K562 (cell line): ENCODE measurements at regions not wholly inside any gene's neighbourhood (a gene's known extent, or its start where the extent isn't known, plus 50 kb on each side); places are given as distances from the start of the nearest gene placed in this dataset.

Source experiments
- ATAC-seq: fragments of 200-7000 bp; cut with Tn5 transposase; 3 replicates; pipeline ENCODE4 v1.9.1; 2020; ENCODE audit warnings: moderate library complexity
- BruUV-seq: library from RNA; stranded (reverse); fragments of 400-500 nt; replicated peaks from 2 replicates; lab custom pipeline; 2021; lab: Mats Ljungman, UMichigan
- CTCF ChIA-PET: fragments of 300-600 bp; formaldehyde crosslinking; extraction: SDS; loops from one replicate; lab custom pipeline; 2021; ENCODE audit warnings: low intra/inter-chr PET ratio; lab: Yijun Ruan, JAX
- POLR2A ChIA-PET: fragments of 300-600, 350-650 bp; sonication (Branson Sonifier 250); formaldehyde crosslinking; extraction: SDS; loops from one replicate; lab custom pipeline; 2021; ENCODE audit warnings: antibody characterized with exemption, inconsistent platforms; lab: Yijun Ruan, JAX
- DNase-seq, 4 experiments: peaks; one replicate each; pipeline versions ENCODE4 v3.0.0 to v3.0.0-alpha.2; 2011 to 2018; ENCODE audit warnings: low spot score in 3 of 4, mixed read lengths in 3 of 4; ENCODE audit errors: extremely low read depth in 1 of 4
- FAIRE-seq: peaks from 2 replicates; lab custom pipeline; 2011; peaks lifted over from hg19 to GRCh38; lab: Jason Lieb, UNC
- H2AFZ ChIP-seq: 2 replicates; pipeline ENCODE4 v1.6.0; 2011; ENCODE audit warnings: low read depth, low read length, control low read depth, inconsistent platforms
- H3K27ac ChIP-seq: fragments of 200-600 bp; 3 replicates; pipeline ENCODE4 v1.8.0; 2011; ENCODE audit warnings: low read depth, mild to moderate bottlenecking, control low read depth, inconsistent platforms, low read length, moderate library complexity, mixed read lengths; ENCODE audit errors: extremely low read depth
- H3K27me3 ChIP-seq, 2 experiments: fragments of 300-600 bp in 1 of 2; 2 replicates in 1 of 2; 3 replicates in 1 of 2; pipeline versions ENCODE4 v1.6.0 to v1.8.0; 2011; ENCODE audit warnings: inconsistent platforms in 2 of 2, low read length in 2 of 2, mild to moderate bottlenecking in 1 of 2, mixed read lengths in 1 of 2, moderate library complexity in 1 of 2; ENCODE audit not compliant: control insufficient read depth in 2 of 2, insufficient read depth in 2 of 2
- H3K36me3 ChIP-seq: fragments of 300-600 bp; 3 replicates; pipeline ENCODE4 v1.8.0; 2011; ENCODE audit warnings: mild to moderate bottlenecking, low read length, inconsistent platforms; ENCODE audit not compliant: control insufficient read depth, insufficient read depth
- H3K4me1 ChIP-seq, 2 experiments: fragments of 200-600 bp in 1 of 2; replicated peaks in 1 of 2; 2 replicates in 1 of 2; 3 replicates in 1 of 2; pipeline versions ENCODE4 v1.5.1 to v1.8.0; 2011; ENCODE audit warnings: inconsistent platforms in 2 of 2, low read length in 2 of 2, mild to moderate bottlenecking in 1 of 2, mixed read lengths in 1 of 2, moderate library complexity in 1 of 2; ENCODE audit not compliant: control insufficient read depth in 2 of 2, insufficient read depth in 2 of 2
- H3K4me2 ChIP-seq: 2 replicates; pipeline ENCODE4 v1.6.1; 2011; ENCODE audit warnings: low read length, control low read depth, inconsistent platforms, mixed read lengths; ENCODE audit not compliant: insufficient read depth
- H3K4me3 ChIP-seq: fragments of 200-600 bp; sonication (generic), shearing (Covaris generic); 2 replicates; pipeline ENCODE4 v1.5.1; 2016; ENCODE audit warnings: control low read depth, inconsistent platforms
- H3K79me2 ChIP-seq: fragments of 200-600 bp; 3 replicates; pipeline ENCODE4 v1.8.0; 2011; ENCODE audit warnings: low read length, inconsistent platforms; ENCODE audit not compliant: control insufficient read depth, insufficient read depth
- H3K9ac ChIP-seq, 2 experiments: 2 replicates each; pipeline versions ENCODE4 v1.6.0 to v1.6.1; 2011; ENCODE audit warnings: low read depth in 2 of 2, low read length in 2 of 2, control low read depth in 1 of 2, inconsistent platforms in 1 of 2, mild to moderate bottlenecking in 1 of 2, mixed read lengths in 1 of 2; ENCODE audit not compliant: insufficient read depth in 1 of 2
- H3K9me1 ChIP-seq: one replicate; pipeline ENCODE4 v1.6.0; 2011; ENCODE audit warnings: inconsistent platforms, mild to moderate bottlenecking, low read length, moderate library complexity; ENCODE audit not compliant: control insufficient read depth, insufficient read depth
- H3K9me3 ChIP-seq: replicated peaks from 2 replicates; pipeline ENCODE4 v1.5.1; 2011; ENCODE audit warnings: low read depth, low read length, inconsistent platforms; ENCODE audit not compliant: control insufficient read depth, insufficient read depth
- H4K20me1 ChIP-seq: replicated peaks from 2 replicates; pipeline ENCODE4 v1.6.1; 2011; ENCODE audit warnings: low read length, inconsistent platforms, mixed read lengths; ENCODE audit not compliant: control insufficient read depth, insufficient read depth
- BRCA1 ChIP-seq, 2 experiments: fragments of 450-650 bp in 1 of 2; sonication (generic) in 1 of 2; formaldehyde crosslinking in 1 of 2; IDR thresholded peaks; 2 replicates each; pipeline versions ENCODE4 v1.5.0 to v1.6.1; 2017 to 2020; ENCODE audit warnings: mild to moderate bottlenecking in 1 of 2, missing genetic modification reagents in 1 of 2
- GATA2 ChIP-seq: sonication (generic); formaldehyde crosslinking; IDR thresholded peaks from 2 replicates; pipeline ENCODE4 v1.4.0; 2020; ENCODE audit warnings: mild to moderate bottlenecking, missing genetic modification reagents
- MEIS2 ChIP-seq: fragments of 450-650 bp; IDR thresholded peaks from 2 replicates; pipeline ENCODE4 v1.6.1; 2014; ENCODE audit warnings: mild to moderate bottlenecking; ENCODE audit not compliant: partially characterized antibody
- MTF1 ChIP-seq: fragments of 250-450 bp; sonication (Bioruptor Pico); IDR thresholded peaks from 2 replicates; pipeline ENCODE4 v1.9.0; 2021; ENCODE audit warnings: moderate library complexity, mild to moderate bottlenecking, inconsistent platforms, borderline replicate concordance
- STAT5B ChIP-seq: fragments of 250-450 bp; sonication (Bioruptor Pico); IDR thresholded peaks from 2 replicates; pipeline ENCODE4 v1.8.0; 2021; ENCODE audit warnings: mild to moderate bottlenecking, inconsistent platforms
- ZNF143 ChIP-seq: sonication (generic); formaldehyde crosslinking; IDR thresholded peaks from 2 replicates; pipeline ENCODE4 v1.9.0; 2022; ENCODE audit warnings: mild to moderate bottlenecking, missing genetic modification reagents
- WGBS: fragments of 100-300 bp; shearing (Covaris generic); methylation state at CpG from one replicate; pipeline ENCODE4 v1.1.6; 2016; ENCODE audit warnings: low coverage, mixed read lengths; ENCODE audit not compliant: insufficient coverage; ENCODE audit errors: missing lambda C conversion rate; 5-methylcytosine and 5-hydroxymethylcytosine counted together
- in situ Hi-C: fragments of 300-500 bp; cut with MboI; formaldehyde crosslinking; loops from 4 replicates; pipeline ENCODE4 v1.15.0; 2018; ENCODE audit warnings: inconsistent platforms, mixed read lengths
- intact Hi-C: fragments of 100-400 bp; cut with micrococcal nuclease; formaldehyde crosslinking; loops from 2 replicates; pipeline ENCODE4 v1.14.2; 2022
- TF ChIP-seq, protein P1 (sequence below), 3 experiments: IDR thresholded peaks in 2 of 3; conservative IDR thresholded peaks in 1 of 3; 2 replicates each; pipeline ENCODE4 v1.5.1; 2011 to 2012; ENCODE audit warnings: low read length in 3 of 3, mild to moderate bottlenecking in 3 of 3, control low read depth in 2 of 3, improper control_type of control experiment in 1 of 3, inconsistent platforms in 1 of 3, low read depth in 1 of 3, mixed read lengths in 1 of 3, moderate library complexity in 1 of 3; ENCODE audit not compliant: insufficient read depth in 2 of 3

DNA sequence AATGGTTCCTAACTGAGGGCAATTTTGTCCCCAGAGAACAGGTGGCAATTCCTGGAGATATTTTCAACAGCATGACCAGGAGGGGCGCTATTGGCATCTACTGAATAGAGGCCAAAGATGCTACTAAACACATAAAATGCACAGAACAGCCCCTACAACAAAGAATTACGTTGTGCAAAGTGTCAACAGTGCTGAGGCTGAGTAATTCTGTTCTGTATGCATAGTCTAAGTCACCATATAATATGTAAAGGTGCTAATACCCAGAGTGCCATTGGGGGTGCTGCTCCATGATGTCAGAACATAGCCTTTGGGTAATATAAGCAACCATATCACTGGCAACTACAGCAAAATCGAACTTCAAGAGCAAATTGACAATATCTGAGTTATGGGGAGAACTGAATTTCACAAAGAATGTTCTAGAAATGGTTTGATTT, 213.3 kb upstream of the PHYHIPL start:
- intact Hi-C loops (no loop called here), in situ Hi-C loops (loop anchor here (25.0 kb wide), 1 partner anchor 849 kb away; no protein-coding TSS in a partner anchor)
- H3K27me3 ChIP-seq = no peaks in the 10 kb centered on the region
- H3K9me1 ChIP-seq = no peaks in the 10 kb centered on the region
- no TSS peak for BruUV-seq
- H2AFZ ChIP-seq = no peak overlapping the region
- DNase-seq = peak in 3 of 4 experiments; percentile 7 to 21 (median 18)
- TF ChIP-seq, protein P1, sequence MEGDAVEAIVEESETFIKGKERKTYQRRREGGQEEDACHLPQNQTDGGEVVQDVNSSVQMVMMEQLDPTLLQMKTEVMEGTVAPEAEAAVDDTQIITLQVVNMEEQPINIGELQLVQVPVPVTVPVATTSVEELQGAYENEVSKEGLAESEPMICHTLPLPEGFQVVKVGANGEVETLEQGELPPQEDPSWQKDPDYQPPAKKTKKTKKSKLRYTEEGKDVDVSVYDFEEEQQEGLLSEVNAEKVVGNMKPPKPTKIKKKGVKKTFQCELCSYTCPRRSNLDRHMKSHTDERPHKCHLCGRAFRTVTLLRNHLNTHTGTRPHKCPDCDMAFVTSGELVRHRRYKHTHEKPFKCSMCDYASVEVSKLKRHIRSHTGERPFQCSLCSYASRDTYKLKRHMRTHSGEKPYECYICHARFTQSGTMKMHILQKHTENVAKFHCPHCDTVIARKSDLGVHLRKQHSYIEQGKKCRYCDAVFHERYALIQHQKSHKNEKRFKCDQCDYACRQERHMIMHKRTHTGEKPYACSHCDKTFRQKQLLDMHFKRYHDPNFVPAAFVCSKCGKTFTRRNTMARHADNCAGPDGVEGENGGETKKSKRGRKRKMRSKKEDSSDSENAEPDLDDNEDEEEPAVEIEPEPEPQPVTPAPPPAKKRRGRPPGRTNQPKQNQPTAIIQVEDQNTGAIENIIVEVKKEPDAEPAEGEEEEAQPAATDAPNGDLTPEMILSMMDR (IDR thresholded peaks at IDR 0.05 in 2 of 3, conservative IDR thresholded peaks at IDR 0.05 in 1 of 3; ENCODE audit: insufficient read depth in 2 of 3, low read depth in 1 of 3, low read length in 3 of 3) = peak; percentile 3 to 36 (median 28); a peak in 2 of 6 replicates
- TF ChIP-seq BRCA1 (IDR thresholded peaks at IDR 0.05) (no peak), BRCA1 (CRISPR knock-in tag; IDR thresholded peaks at IDR 0.05) (no peak), STAT5B (CRISPR knock-in tag) (no peak), MEIS2 (no peak), ZNF143 (CRISPR knock-in tag) (no peak), GATA2 (CRISPR knock-in tag) (no peak), MTF1 (no peak)
- no peaks in the 10 kb centered on the region for H4K20me1 ChIP-seq
- H3K36me3 ChIP-seq = no peaks in the 10 kb centered on the region
- H3K4me2 ChIP-seq = no peak overlapping the region
- no peaks in the 10 kb centered on the region for H3K79me2 ChIP-seq
- ATAC-seq = no peak
- no peak overlapping the region for H3K4me3 ChIP-seq
- no peak overlapping the region for H3K9ac ChIP-seq
- CTCF ChIA-PET = no interaction called here
- H3K4me1 ChIP-seq = no peaks in the 10 kb centered on the region
- H3K27ac ChIP-seq = no peak overlapping the region
- FAIRE-seq = no peak
- WGBS = 4% methylated on average over 3 of the region's 3 CpGs
- H3K9me3 ChIP-seq = no peaks in the 10 kb centered on the region
- POLR2A ChIA-PET = no interaction called here
